SK-N-SH (cell line): ENCODE measurements at regions not wholly inside any gene's neighbourhood (a gene's known extent, or its start where the extent isn't known, plus 50 kb on each side); places are given as distances from the start of the nearest gene placed in this dataset.

Experiments
- CTCF ChIA-PET: fragments of 300-600, 350-600 bp; formaldehyde crosslinking; extraction: SDS; loops from one replicate; lab custom pipeline; 2021; lab: Yijun Ruan, JAX
- POLR2A ChIA-PET: fragments of 350-600 bp; sonication (Branson Sonifier 250); formaldehyde crosslinking; extraction: SDS; loops from one replicate; lab custom pipeline; 2020; ENCODE audit warnings: antibody characterized with exemption, inconsistent platforms; lab: Yijun Ruan, JAX
- DNase-seq: peaks from one replicate; pipeline ENCODE4 v3.0.0; 2012
- H2AFZ ChIP-seq: fragments of 200-600 bp; sonication (generic); 2 replicates; pipeline ENCODE4 v1.8.1; 2016; ENCODE audit warnings: antibody characterized with exemption, mild to moderate bottlenecking, low read depth
- H3F3A ChIP-seq: fragments of 200-600 bp; sonication (generic); replicated peaks from 2 replicates; pipeline ENCODE3; 2016; ENCODE audit warnings: antibody characterized with exemption, mild to moderate bottlenecking; ENCODE audit not compliant: insufficient read depth
- H3K27ac ChIP-seq, 2 experiments: fragments of 200-500 bp in 1 of 2; fragments of 200-600 bp in 1 of 2; sonication (Bioruptor generic) in 1 of 2; sonication (generic), shearing (Covaris generic) in 1 of 2; 2 replicates each; pipeline versions ENCODE4 v1.5.1 to v1.6.1; 2014 to 2016; ENCODE audit warnings: low read depth in 2 of 2, inconsistent platforms in 1 of 2, low read length in 1 of 2, mild to moderate bottlenecking in 1 of 2, mixed read lengths in 1 of 2
- H3K27me3 ChIP-seq: fragments of 200-600 bp; sonication (generic), shearing (Covaris generic); 2 replicates; pipeline ENCODE4 v1.6.1; 2016; ENCODE audit warnings: mixed run types; ENCODE audit not compliant: insufficient read depth
- H3K36me3 ChIP-seq, 2 experiments: fragments of 200-500 bp in 1 of 2; fragments of 200-600 bp in 1 of 2; sonication (Bioruptor generic) in 1 of 2; sonication (generic) in 1 of 2; replicated peaks in 1 of 2; 2 replicates each; pipeline versions ENCODE3 to v1.5.1; 2014 to 2016; ENCODE audit warnings: low read length in 1 of 2, mild to moderate bottlenecking in 1 of 2; ENCODE audit not compliant: insufficient read depth in 2 of 2, control insufficient read depth in 1 of 2
- H3K4me1 ChIP-seq, 2 experiments: fragments of 200-500 bp in 1 of 2; fragments of 200-600 bp in 1 of 2; sonication (Bioruptor generic) in 1 of 2; sonication (generic), shearing (Covaris generic) in 1 of 2; 2 replicates each; pipeline versions ENCODE4 v1.5.1 to v1.6.1; 2014 to 2016; ENCODE audit warnings: low read depth in 1 of 2, low read length in 1 of 2, mixed run types in 1 of 2; ENCODE audit not compliant: insufficient read depth in 2 of 2, control insufficient read depth in 1 of 2
- H3K4me2 ChIP-seq: fragments of 200-600 bp; sonication (generic), shearing (Covaris generic); 2 replicates; pipeline ENCODE4 v1.6.1; 2017; ENCODE audit warnings: mixed run types
- H3K4me3 ChIP-seq, 2 experiments: fragments of 200-500 bp in 1 of 2; fragments of 200-600 bp in 1 of 2; sonication (Bioruptor generic) in 1 of 2; sonication (generic), shearing (Covaris generic) in 1 of 2; 2 replicates each; pipeline versions ENCODE4 v1.5.1 to v1.8.1; 2014 to 2016; ENCODE audit warnings: low read depth in 2 of 2, inconsistent platforms in 1 of 2, low read length in 1 of 2, mild to moderate bottlenecking in 1 of 2, mixed read lengths in 1 of 2, moderate library complexity in 1 of 2
- H3K79me2 ChIP-seq: fragments of 200-600 bp; sonication (generic); 2 replicates; pipeline ENCODE4 v1.8.1; 2017; ENCODE audit warnings: mild to moderate bottlenecking; ENCODE audit not compliant: insufficient read depth
- H3K9ac ChIP-seq: fragments of 200-600 bp; sonication (generic); 2 replicates; pipeline ENCODE4 v1.6.1; 2017; ENCODE audit warnings: mixed run types
- H3K9me2 ChIP-seq: fragments of 200-600 bp; sonication (generic); 2 replicates; pipeline ENCODE4 v1.6.1; 2017; ENCODE audit warnings: mixed run types
- H3K9me3 ChIP-seq: fragments of 200-600 bp; sonication (generic); 2 replicates; pipeline ENCODE4 v1.6.1; 2017; ENCODE audit warnings: mixed run types, mild to moderate bottlenecking, moderate library complexity
- H4K20me1 ChIP-seq: fragments of 200-600 bp; sonication (generic); 2 replicates; pipeline ENCODE4 v1.6.1; 2017; ENCODE audit warnings: mild to moderate bottlenecking, mixed run types; ENCODE audit not compliant: insufficient read depth
- CTCF ChIP-seq: fragments of 200-600 bp; sonication (generic); IDR thresholded peaks from 2 replicates; pipeline ENCODE4 v1.6.1; 2017; ENCODE audit warnings: antibody characterized with exemption, mild to moderate bottlenecking, moderate library complexity
- ELF1 ChIP-seq: IDR thresholded peaks from 2 replicates; pipeline ENCODE4 v1.4.0; 2012
- EP300 ChIP-seq, 2 experiments: IDR thresholded peaks; 2 replicates each; pipeline versions ENCODE4 v1.4.0 to v1.6.1; 2012; ENCODE audit warnings: borderline replicate concordance in 1 of 2, low read depth in 1 of 2, low read length in 1 of 2
- EZH2phosphoT487 ChIP-seq: fragments of 200-600 bp; sonication (generic); IDR thresholded peaks from 2 replicates; pipeline ENCODE4 v1.6.1; 2017; ENCODE audit warnings: low read depth, mixed run types, mild to moderate bottlenecking, antibody characterized with exemption, moderate library complexity, borderline replicate concordance
- FOXJ3 ChIP-seq: sonication (generic); formaldehyde crosslinking; IDR thresholded peaks from 2 replicates; pipeline ENCODE4 v1.5.1; 2020; ENCODE audit warnings: mild to moderate bottlenecking, missing genetic modification reagents
- FOXM1 ChIP-seq: IDR thresholded peaks from 2 replicates; pipeline ENCODE4 v1.4.0; 2012; ENCODE audit warnings: low read depth, mild to moderate bottlenecking
- GABPA ChIP-seq: IDR thresholded peaks from 2 replicates; pipeline ENCODE4 v1.4.0; 2012; ENCODE audit warnings: low read depth, mild to moderate bottlenecking
- GATA2 ChIP-seq: sonication (generic); formaldehyde crosslinking; IDR thresholded peaks from 2 replicates; pipeline ENCODE4 v1.5.0; 2020; ENCODE audit warnings: mild to moderate bottlenecking, missing genetic modification reagents
- IRF3 ChIP-seq: fragments of 150-350 bp; IDR thresholded peaks from 2 replicates; pipeline ENCODE4 v1.6.1; 2016; ENCODE audit warnings: mild to moderate bottlenecking, low read depth, low read length
- JUND ChIP-seq: IDR thresholded peaks from 2 replicates; pipeline ENCODE4 v1.4.0; 2012
- MEF2A ChIP-seq: IDR thresholded peaks from 2 replicates; pipeline ENCODE4 v1.4.0; 2012; ENCODE audit warnings: low read depth, borderline replicate concordance
- NFIC ChIP-seq: IDR thresholded peaks from 2 replicates; pipeline ENCODE4 v1.4.0; 2012; ENCODE audit warnings: borderline replicate concordance
- POLR2AphosphoS5 ChIP-seq: IDR thresholded peaks from 2 replicates; pipeline ENCODE4 v1.6.1; 2012; ENCODE audit warnings: low read depth, low read length
- RCOR1 ChIP-seq: fragments of 150-350 bp; IDR thresholded peaks from 2 replicates; pipeline ENCODE4 v1.6.1; 2017; ENCODE audit warnings: antibody characterized with exemption, low read length
- REST ChIP-seq: IDR thresholded peaks from 2 replicates; pipeline ENCODE4 v1.6.1; 2012; ENCODE audit warnings: mild to moderate bottlenecking, low read depth, low read length, moderate library complexity
- RFX5 ChIP-seq: IDR thresholded peaks from 2 replicates; pipeline ENCODE4 v1.6.1; 2012; ENCODE audit warnings: mild to moderate bottlenecking, improper control_type of control experiment, low read length
- RXRA ChIP-seq: IDR thresholded peaks from 2 replicates; pipeline ENCODE4 v1.4.0; 2012; ENCODE audit warnings: low read depth, mild to moderate bottlenecking, borderline replicate concordance
- TCF12 ChIP-seq: IDR thresholded peaks from 2 replicates; pipeline ENCODE4 v1.4.0; 2012
- TEAD4 ChIP-seq: IDR thresholded peaks from 2 replicates; pipeline ENCODE4 v1.4.0; 2012; ENCODE audit warnings: mild to moderate bottlenecking, borderline replicate concordance; ENCODE audit not compliant: insufficient read depth
- USF1 ChIP-seq: IDR thresholded peaks from 2 replicates; pipeline ENCODE4 v1.4.0; 2012; ENCODE audit warnings: low read depth, borderline replicate concordance
- WGBS: methylation state at CpG from one replicate; pipeline ENCODE4 v1.1.6; 2017; ENCODE audit warnings: low lambda C conversion rate; 5-methylcytosine and 5-hydroxymethylcytosine counted together

- Histone ChIP-seq H3K9me3 (no peaks in the 10 kb centered on the region), H3K9ac (no peak overlapping the region), H3K4me1 (no peaks in the 10 kb centered on the region), H4K20me1 (no peaks in the 10 kb centered on the region), H3K9me2 (no peaks in the 10 kb centered on the region), H3K4me2 (no peak overlapping the region), H3K36me3 (no peaks in the 10 kb centered on the region), H3K27me3 (no peaks in the 10 kb centered on the region), H3F3A (no peaks in the 10 kb centered on the region), H2AFZ (no peak overlapping the region), H3K4me3 (no peak overlapping the region), H3K79me2 (no peaks in the 10 kb centered on the region), H3K27ac (no peak overlapping the region)
- no peak for DNase-seq
- CTCF ChIA-PET, result interaction anchor here (0.8 kb wide), 1 partner anchor 19 kb away, joined by 3 read pairs; no protein-coding TSS in a partner anchor
- TF ChIP-seq TCF12 (no peak), POLR2AphosphoS5 (no peak), TEAD4 (no peak), MEF2A (no peak), IRF3 (no peak), JUND (no peak), REST (no peak), FOXM1 (no peak), CTCF (no peak), EP300 (IDR thresholded peaks at IDR 0.05; ENCODE audit: borderline replicate concordance in 1 of 2, low read depth in 1 of 2, low read length in 1 of 2) (no peak), NFIC (no peak), RCOR1 (no peak), RXRA (no peak), GABPA (no peak), USF1 (no peak), FOXJ3 (CRISPR knock-in tag) (no peak), RFX5 (no peak), ELF1 (no peak), GATA2 (CRISPR knock-in tag) (no peak), EZH2phosphoT487 (no peak)
- WGBS, result 33% methylated on average over 1 of the region's 1 CpG
- POLR2A ChIA-PET, result no interaction called here
These were observed 395.0 kb upstream of the FAT1 start for GRCh38 chr4:187118602-187119120.
